ENCODE measurements at regions not wholly inside any gene's neighbourhood (a gene's known extent, or its start where the extent isn't known, plus 50 kb on each side); places are given as distances from the start of the nearest gene placed in this dataset.

- no peak overlapping the region for H3K27ac Mint-ChIP-seq
- ATAC-seq (no peak), DNase-seq (no peak)
- H3K4me1 Mint-ChIP-seq (ENCODE audit: low read depth) = no peaks in the 10 kb centered on the region
- H3K4me3 Mint-ChIP-seq = no peak overlapping the region
- ChIA-PET POLR2A (no interaction called here), CTCF (no interaction called here)
- H3K9me3 Mint-ChIP-seq (ENCODE audit: insufficient read depth) = no peaks in the 10 kb centered on the region
- H3K36me3 Mint-ChIP-seq (ENCODE audit: low read depth) = no peaks in the 10 kb centered on the region
- no peaks in the 10 kb centered on the region for H3K27me3 Mint-ChIP-seq (ENCODE audit: low read depth)
These were observed 196.7 kb upstream of the CDH5 start for GRCh38 chr16:66169817-66170216.

DNA sequence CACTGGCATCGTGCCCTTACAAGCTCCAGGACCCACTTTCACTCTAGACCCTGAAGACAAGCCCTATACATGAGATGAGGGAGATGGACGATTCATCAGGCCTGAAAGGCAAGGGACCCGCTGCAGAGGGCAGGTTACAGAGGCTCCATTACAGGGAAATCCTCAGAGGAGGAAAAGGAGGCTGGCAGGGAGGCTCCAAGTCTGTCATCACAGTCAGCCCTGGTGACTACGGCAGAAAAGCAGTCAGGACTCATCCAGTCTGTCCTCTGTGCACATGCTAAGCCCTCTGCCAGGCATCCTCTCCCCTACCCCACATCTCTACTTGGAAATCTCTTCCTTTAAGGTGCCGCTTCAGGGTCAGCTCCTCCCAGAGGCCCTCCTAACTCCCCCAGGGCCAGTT lies 197.7 kb upstream of the CDH5 start:
- ChIA-PET CTCF (no interaction called here), POLR2A (no interaction called here)
- no peaks in the 10 kb centered on the region for H3K9me3 Mint-ChIP-seq (ENCODE audit: insufficient read depth)

DNA sequence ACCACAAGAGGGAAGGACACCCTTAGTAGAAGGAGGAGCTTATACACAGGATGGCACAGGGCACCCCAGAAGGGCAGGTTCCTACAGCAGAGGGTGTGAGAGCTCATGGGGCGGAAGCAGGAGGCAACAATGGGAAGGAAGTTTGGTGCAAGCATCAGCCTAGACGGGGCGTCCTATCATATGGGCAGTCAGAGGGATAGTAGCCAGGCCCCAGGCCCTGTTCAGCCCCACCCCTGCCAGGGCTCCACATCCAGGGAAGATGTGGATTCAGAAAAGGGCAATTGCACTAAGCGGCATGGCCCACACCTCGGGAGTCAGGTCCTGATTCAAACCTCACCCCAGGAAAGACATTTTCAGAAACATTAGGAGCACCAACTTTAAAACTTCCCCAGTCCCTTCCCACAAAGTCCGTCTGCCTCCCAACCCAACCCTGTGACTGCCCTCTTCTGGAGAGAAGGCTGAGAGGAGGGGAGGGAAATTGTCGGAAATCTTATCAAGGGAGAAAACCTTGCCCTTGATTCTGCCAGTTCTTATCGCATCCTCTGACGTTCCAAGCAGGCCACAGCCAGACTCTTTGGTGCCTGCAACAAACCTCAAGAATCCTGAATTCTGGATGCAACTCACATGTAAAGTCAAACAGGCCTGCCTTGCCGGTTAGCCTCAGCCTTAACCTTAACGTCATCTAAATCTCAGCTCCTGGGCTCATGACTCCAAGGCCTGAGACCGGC lies 198.8 kb upstream of the CDH5 start:
- Mint-ChIP-seq H3K36me3 (ENCODE audit: low read depth) (no peaks in the 10 kb centered on the region), H3K4me3 (no peak overlapping the region), H3K27ac (no peak overlapping the region), H3K4me1 (ENCODE audit: low read depth) (no peaks in the 10 kb centered on the region), H3K27me3 (ENCODE audit: low read depth) (no peaks in the 10 kb centered on the region), H3K9me3 (ENCODE audit: insufficient read depth) (no peaks in the 10 kb centered on the region)
- no peak for DNase-seq
- ATAC-seq = no peak
- ChIA-PET POLR2A (no interaction called here), CTCF (no interaction called here)

More for the DNA sequence above, 197.7 kb upstream of the CDH5 start:
- Mint-ChIP-seq H3K4me1 (ENCODE audit: low read depth) (no peaks in the 10 kb centered on the region), H3K27ac (no peak overlapping the region), H3K27me3 (ENCODE audit: low read depth) (no peaks in the 10 kb centered on the region), H3K36me3 (ENCODE audit: low read depth) (no peaks in the 10 kb centered on the region), H3K4me3 (no peak overlapping the region)
- ATAC-seq (no peak), DNase-seq (no peak)

DNA sequence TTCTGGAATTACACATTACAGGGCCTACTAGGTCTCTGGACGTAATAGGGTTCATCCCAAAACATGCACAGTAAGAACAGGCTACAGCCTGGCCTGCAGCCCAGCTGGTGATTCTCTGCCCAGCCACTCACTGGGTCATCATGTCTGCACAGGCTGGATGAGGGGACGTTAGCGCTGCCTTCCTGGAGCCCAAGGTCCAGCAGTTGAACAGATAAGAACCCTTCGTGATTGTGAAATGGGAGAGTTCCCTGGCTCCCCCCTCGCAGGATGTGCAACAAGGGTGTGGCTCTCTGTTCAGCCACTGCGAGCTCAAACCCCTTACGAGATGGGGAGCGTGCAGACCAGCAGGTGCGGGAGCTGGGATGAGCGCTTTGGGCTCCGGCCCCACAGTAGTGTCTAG lies 200.0 kb upstream of the CDH5 start:
- H3K4me3 Mint-ChIP-seq = no peak overlapping the region
- no peaks in the 10 kb centered on the region for H3K9me3 Mint-ChIP-seq (ENCODE audit: insufficient read depth)
- no peaks in the 10 kb centered on the region for H3K4me1 Mint-ChIP-seq (ENCODE audit: low read depth)
- ATAC-seq (no peak), DNase-seq (no peak)
- ChIA-PET POLR2A (no interaction called here), CTCF (no interaction called here)
- no peaks in the 10 kb centered on the region for H3K27me3 Mint-ChIP-seq (ENCODE audit: low read depth)
- H3K27ac Mint-ChIP-seq = no peak overlapping the region
- no peaks in the 10 kb centered on the region for H3K36me3 Mint-ChIP-seq (ENCODE audit: low read depth)

GRCh38 chr16:66165879-66166278 lies 200.6 kb upstream of the CDH5 start:
- Mint-ChIP-seq H3K27ac (no peak overlapping the region), H3K36me3 (ENCODE audit: low read depth) (no peaks in the 10 kb centered on the region), H3K4me3 (no peak overlapping the region), H3K4me1 (ENCODE audit: low read depth) (no peaks in the 10 kb centered on the region), H3K9me3 (ENCODE audit: insufficient read depth) (no peaks in the 10 kb centered on the region), H3K27me3 (ENCODE audit: low read depth) (no peaks in the 10 kb centered on the region)
- POLR2A ChIA-PET = no interaction called here
- DNase-seq = no peak
- CTCF ChIA-PET = no interaction called here
- ATAC-seq = no peak

DNA sequence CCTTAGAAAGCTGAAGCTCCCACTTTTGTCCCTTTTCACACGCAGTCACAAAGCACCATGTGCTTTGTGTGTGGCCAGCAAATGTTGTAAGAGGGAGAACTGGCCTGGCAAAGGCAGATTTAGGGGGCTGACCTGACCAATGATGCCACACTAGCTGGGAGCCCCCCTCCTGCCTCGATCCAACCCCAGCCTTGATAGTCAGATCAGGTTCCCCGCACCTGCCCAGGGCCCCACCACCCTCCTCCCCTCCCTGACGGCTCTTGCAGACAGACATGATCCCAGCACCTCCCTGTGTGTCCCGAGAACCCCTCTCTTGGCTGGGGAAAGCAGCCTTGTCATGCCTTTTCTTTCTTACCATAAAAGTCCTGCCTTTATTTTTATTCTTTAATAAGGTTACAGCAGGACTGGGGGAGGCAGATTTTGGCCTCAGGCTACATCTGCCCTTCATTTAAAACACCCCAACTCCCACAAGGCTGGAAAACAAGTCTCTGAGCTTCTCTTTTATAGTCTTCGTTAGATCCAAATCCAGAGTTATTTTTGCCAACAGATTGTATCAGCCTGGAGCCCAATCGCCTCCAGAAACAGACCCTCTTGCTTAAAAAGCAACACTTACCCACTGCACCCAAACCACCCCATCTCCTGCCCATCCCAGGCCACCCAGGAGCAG lies 201.8 kb upstream of the CDH5 start:
- no peaks in the 10 kb centered on the region for H3K4me1 Mint-ChIP-seq (ENCODE audit: low read depth)
- H3K36me3 Mint-ChIP-seq (ENCODE audit: low read depth) = no peaks in the 10 kb centered on the region
- H3K9me3 Mint-ChIP-seq (ENCODE audit: insufficient read depth) = no peaks in the 10 kb centered on the region
- ChIA-PET CTCF (no interaction called here), POLR2A (no interaction called here)
- H3K4me3 Mint-ChIP-seq = no peak overlapping the region
- no peak for ATAC-seq
- no peak for DNase-seq
- H3K27me3 Mint-ChIP-seq (ENCODE audit: low read depth) = no peaks in the 10 kb centered on the region
- H3K27ac Mint-ChIP-seq = no peak overlapping the region

DNA sequence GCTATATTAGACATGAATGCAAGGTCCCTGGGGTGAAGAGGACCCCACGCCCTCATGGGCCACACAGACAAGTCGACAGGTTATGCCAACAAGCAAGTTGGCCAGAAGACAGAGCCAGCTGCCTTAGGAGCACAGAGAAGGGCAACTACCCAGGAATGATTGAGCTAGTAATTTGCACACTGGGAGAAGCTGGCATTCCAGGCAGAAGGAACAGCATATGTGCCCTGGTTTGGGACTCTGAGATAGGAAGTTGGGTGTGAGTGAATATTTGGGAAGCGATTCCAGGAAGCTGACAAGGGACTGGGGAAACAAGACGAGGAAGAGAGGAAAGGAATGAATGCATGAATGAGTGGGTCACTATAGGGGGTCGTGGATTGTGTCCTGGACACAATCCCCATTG lies 203.7 kb upstream of the CDH5 start:
- Mint-ChIP-seq H3K27me3 (ENCODE audit: low read depth) (no peaks in the 10 kb centered on the region), H3K27ac (no peak overlapping the region), H3K36me3 (ENCODE audit: low read depth) (no peaks in the 10 kb centered on the region), H3K4me3 (no peak overlapping the region), H3K4me1 (ENCODE audit: low read depth) (no peaks in the 10 kb centered on the region), H3K9me3 (ENCODE audit: insufficient read depth) (no peaks in the 10 kb centered on the region)
- ATAC-seq (no peak), DNase-seq (no peak)
- CTCF ChIA-PET = no interaction called here
- POLR2A ChIA-PET = no interaction called here

GRCh38 chr16:66161942-66162341 lies 204.5 kb upstream of the CDH5 start:
- ATAC-seq (no peak), DNase-seq (no peak)
- no peaks in the 10 kb centered on the region for H3K27me3 Mint-ChIP-seq (ENCODE audit: low read depth)
- no peak overlapping the region for H3K27ac Mint-ChIP-seq
- no peaks in the 10 kb centered on the region for H3K9me3 Mint-ChIP-seq (ENCODE audit: insufficient read depth)
- CTCF ChIA-PET = no interaction called here
- H3K4me3 Mint-ChIP-seq = no peak overlapping the region
- POLR2A ChIA-PET = interaction anchor here (0.5 kb wide), 1 partner anchor 237 kb away, joined by 3 read pairs; no protein-coding TSS in a partner anchor
- no peaks in the 10 kb centered on the region for H3K36me3 Mint-ChIP-seq (ENCODE audit: low read depth)
- H3K4me1 Mint-ChIP-seq (ENCODE audit: low read depth) = no peaks in the 10 kb centered on the region

GRCh38 chr16:66161269-66161668 lies 205.2 kb upstream of the CDH5 start:
- Mint-ChIP-seq H3K27ac (no peak overlapping the region), H3K36me3 (ENCODE audit: low read depth) (no peaks in the 10 kb centered on the region), H3K4me3 (no peak overlapping the region), H3K9me3 (ENCODE audit: insufficient read depth) (no peaks in the 10 kb centered on the region), H3K4me1 (ENCODE audit: low read depth) (no peaks in the 10 kb centered on the region), H3K27me3 (ENCODE audit: low read depth) (no peaks in the 10 kb centered on the region)
- ChIA-PET CTCF (no interaction called here), POLR2A (no interaction called here)
- no peak for DNase-seq
- ATAC-seq = no peak

DNA sequence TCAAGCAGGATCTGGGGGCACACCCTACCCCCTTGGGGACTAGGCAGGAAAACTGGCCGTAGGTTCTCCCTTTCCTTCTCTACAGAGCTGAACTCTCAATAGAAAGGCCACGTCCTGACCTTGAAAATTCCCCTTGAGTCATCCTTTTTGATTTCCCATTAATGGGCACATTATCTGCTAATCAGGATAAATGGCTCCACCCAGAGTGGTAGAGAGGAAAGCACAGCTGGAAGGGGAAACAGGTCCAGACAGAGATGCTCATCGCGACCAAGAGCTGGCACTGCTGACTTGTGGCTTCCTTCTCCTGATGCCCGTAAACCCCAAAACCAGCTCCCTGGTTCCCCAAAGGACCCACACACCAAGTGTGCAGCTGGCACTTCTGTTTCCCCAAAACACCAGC lies 206.5 kb upstream of the CDH5 start:
- no peaks in the 10 kb centered on the region for H3K36me3 Mint-ChIP-seq (ENCODE audit: low read depth)
- H3K4me1 Mint-ChIP-seq (ENCODE audit: low read depth) = no peaks in the 10 kb centered on the region

GRCh38 chr16:66156538-66156937 lies 210.0 kb upstream of the CDH5 start:
- Mint-ChIP-seq H3K4me1 (ENCODE audit: low read depth) (no peaks in the 10 kb centered on the region), H3K9me3 (ENCODE audit: insufficient read depth) (no peaks in the 10 kb centered on the region), H3K27me3 (ENCODE audit: low read depth) (no peaks in the 10 kb centered on the region), H3K36me3 (ENCODE audit: low read depth) (no peaks in the 10 kb centered on the region), H3K4me3 (no peak overlapping the region), H3K27ac (no peak overlapping the region)
- no peak for ATAC-seq
- CTCF ChIA-PET = no interaction called here
- no peak for DNase-seq
- POLR2A ChIA-PET = no interaction called here

More for the DNA sequence above, 206.5 kb upstream of the CDH5 start:
- Mint-ChIP-seq H3K9me3 (ENCODE audit: insufficient read depth) (no peaks in the 10 kb centered on the region), H3K4me3 (no peak overlapping the region), H3K27me3 (ENCODE audit: low read depth) (no peaks in the 10 kb centered on the region), H3K27ac (no peak overlapping the region)
- DNase-seq (no peak), ATAC-seq (no peak)
- ChIA-PET POLR2A (no interaction called here), CTCF (no interaction called here)

DNA sequence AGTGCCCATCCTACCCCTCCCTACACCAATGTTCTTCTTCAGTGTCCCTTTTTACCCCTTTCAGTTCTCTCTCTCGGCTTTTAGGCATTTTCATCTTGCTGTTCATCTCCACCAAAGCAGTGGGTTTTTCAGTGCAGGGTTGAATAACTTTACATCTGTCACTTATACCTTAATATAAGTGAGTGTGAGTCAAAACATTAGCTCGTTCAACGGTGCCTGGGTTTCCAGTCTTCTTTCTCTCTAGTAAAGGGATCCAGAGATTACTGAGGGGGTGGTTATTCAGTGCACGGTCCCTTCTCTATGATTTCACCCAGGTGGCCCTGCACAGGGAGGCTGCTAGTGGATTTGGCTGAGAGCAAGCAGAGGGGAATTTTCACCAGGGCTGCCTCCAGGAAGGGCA lies 210.6 kb upstream of the CDH5 start:
- H3K4me1 Mint-ChIP-seq (ENCODE audit: low read depth) = peaks cover 2% of the 10 kb centered on the region
- no peaks in the 10 kb centered on the region for H3K9me3 Mint-ChIP-seq (ENCODE audit: insufficient read depth)
- H3K27me3 Mint-ChIP-seq (ENCODE audit: low read depth) = no peaks in the 10 kb centered on the region
- ChIA-PET CTCF (no interaction called here), POLR2A (no interaction called here)
- ATAC-seq (no peak), DNase-seq (no peak)
- H3K36me3 Mint-ChIP-seq (ENCODE audit: low read depth) = no peaks in the 10 kb centered on the region
- no peak overlapping the region for H3K27ac Mint-ChIP-seq
- H3K4me3 Mint-ChIP-seq = no peak overlapping the region

GRCh38 chr16:66154801-66155200 lies 211.7 kb upstream of the CDH5 start:
- ChIA-PET POLR2A (no interaction called here), CTCF (no interaction called here)
- Mint-ChIP-seq H3K27me3 (ENCODE audit: low read depth) (peaks cover 3% of the 10 kb centered on the region), H3K4me3 (no peak overlapping the region), H3K9me3 (ENCODE audit: insufficient read depth) (no peaks in the 10 kb centered on the region), H3K36me3 (ENCODE audit: low read depth) (no peaks in the 10 kb centered on the region), H3K27ac (no peak overlapping the region), H3K4me1 (ENCODE audit: low read depth) (peaks cover 9% of the 10 kb centered on the region)
- DNase-seq = no peak
- no peak for ATAC-seq

Data from activated CD8-positive, alpha-beta T cell treated with anti-CD3 and anti-CD28 coated beads, Interleukin-2, amount 10 ng/mL, durations not matched to agents 7 days and 5 days (primary cell).